Natural killer cell treated with Interleukin-12 subunit alpha and Interleukin-12 subunit beta and Interleukin-15 and Interleukin-18, amount 100 ng/mL, for 72 hours (primary cell): ENCODE measurements at regions not wholly inside any gene's neighbourhood (a gene's known extent, or its start where the extent isn't known, plus 50 kb on each side); places are given as distances from the start of the nearest gene placed in this dataset.
A peak's percentile ranks its signal among the peaks of the same experiment; 100 is the strongest.
"Not testable (repeated sequence)": the region's sequence is repeated elsewhere in the genome, so short reads cannot be mapped to it uniquely, and the experiment has no call there.

Experiments used
- ATAC-seq, 2 donors: fragments of 150-1000 bp; cut with Tn5 transposase in 1 of 2; sonication (Bioruptor Pico), chemical (Tn5 transposase) in 1 of 2; 2 replicates each; pipeline ENCODE4 v1.10.0; 2021
- DNase-seq: peaks from one replicate; pipeline ENCODE4 v3.0.0; 2022; ENCODE audit warnings: low spot score
- H3K27ac Mint-ChIP-seq, 2 donors: 1 replicate in 1 of 2; 2 replicates in 1 of 2; pipeline ENCODE4 v1.8.0; 2022; ENCODE audit warnings: mixed read lengths in 2 of 2, mild to moderate bottlenecking in 1 of 2, moderate library complexity in 1 of 2
- H3K27me3 Mint-ChIP-seq, 2 donors: 1 replicate in 1 of 2; 2 replicates in 1 of 2; pipeline ENCODE4 v1.8.0; 2022; ENCODE audit warnings: mixed read lengths in 2 of 2
- H3K36me3 Mint-ChIP-seq: one replicate; pipeline ENCODE4 v1.8.0; 2022; ENCODE audit warnings: mixed read lengths
- H3K4me1 Mint-ChIP-seq, 2 donors: 1 replicate in 1 of 2; 2 replicates in 1 of 2; pipeline ENCODE4 v1.8.0; 2022; ENCODE audit warnings: low read depth in 2 of 2, mixed read lengths in 2 of 2, mild to moderate bottlenecking in 1 of 2
- H3K4me3 Mint-ChIP-seq: one replicate; pipeline ENCODE4 v1.8.0; 2022; ENCODE audit warnings: mixed read lengths
- H3K9me3 Mint-ChIP-seq: 2 replicates; pipeline ENCODE4 v1.8.0; 2022; ENCODE audit warnings: mixed read lengths

- not testable (repeated sequence) for DNase-seq, H3K9me3 Mint-ChIP-seq
These were observed 785.5 kb downstream of the FOXD4L5 start for GRCh38 chr9:64499541-64499940.

GRCh38 chr9:64498409-64498808 is 786.6 kb downstream of the FOXD4L5 start:
- not testable (repeated sequence) for H3K4me1 Mint-ChIP-seq, ATAC-seq

More at GRCh38 chr9:64499541-64499940, 785.5 kb downstream of the FOXD4L5 start:
- ATAC-seq, H3K4me1 Mint-ChIP-seq, H3K27me3 Mint-ChIP-seq, H3K4me3 Mint-ChIP-seq, H3K36me3 Mint-ChIP-seq, H3K27ac Mint-ChIP-seq: not testable (repeated sequence)

GRCh38 chr9:64488544-64488943 is 796.5 kb downstream of the FOXD4L5 start:
- H3K36me3 Mint-ChIP-seq, DNase-seq, H3K4me1 Mint-ChIP-seq: not testable (repeated sequence)

More at GRCh38 chr9:64498409-64498808, 786.6 kb downstream of the FOXD4L5 start:
- not testable (repeated sequence) for H3K4me3 Mint-ChIP-seq, H3K9me3 Mint-ChIP-seq, H3K36me3 Mint-ChIP-seq, DNase-seq, H3K27ac Mint-ChIP-seq, H3K27me3 Mint-ChIP-seq

GRCh38 chr9:64486067-64486466 is 798.9 kb downstream of the FOXD4L5 start:
- not testable (repeated sequence) for H3K4me3 Mint-ChIP-seq

More at GRCh38 chr9:64488544-64488943, 796.5 kb downstream of the FOXD4L5 start:
- not testable (repeated sequence) for H3K27ac Mint-ChIP-seq, H3K9me3 Mint-ChIP-seq, H3K4me3 Mint-ChIP-seq, H3K27me3 Mint-ChIP-seq, ATAC-seq

GRCh38 chr9:64479095-64479494 is 805.9 kb downstream of the FOXD4L5 start:
- ATAC-seq, DNase-seq, H3K9me3 Mint-ChIP-seq, H3K4me3 Mint-ChIP-seq, H3K27ac Mint-ChIP-seq, H3K27me3 Mint-ChIP-seq, H3K36me3 Mint-ChIP-seq, H3K4me1 Mint-ChIP-seq: not testable (repeated sequence)

More at GRCh38 chr9:64486067-64486466, 798.9 kb downstream of the FOXD4L5 start:
- not testable (repeated sequence) for H3K4me1 Mint-ChIP-seq, ATAC-seq, H3K36me3 Mint-ChIP-seq, DNase-seq, H3K9me3 Mint-ChIP-seq, H3K27me3 Mint-ChIP-seq, H3K27ac Mint-ChIP-seq

GRCh38 chr9:64468943-64469342 is 816.1 kb downstream of the FOXD4L5 start:
- H3K27ac Mint-ChIP-seq, ATAC-seq, H3K4me1 Mint-ChIP-seq, H3K9me3 Mint-ChIP-seq, H3K36me3 Mint-ChIP-seq, H3K27me3 Mint-ChIP-seq, DNase-seq, H3K4me3 Mint-ChIP-seq: not testable (repeated sequence)

GRCh38 chr9:64466052-64466599 is 818.9 kb downstream of the FOXD4L5 start:
- not testable (repeated sequence) for H3K27me3 Mint-ChIP-seq, H3K36me3 Mint-ChIP-seq, ATAC-seq, H3K9me3 Mint-ChIP-seq, DNase-seq, H3K27ac Mint-ChIP-seq, H3K4me3 Mint-ChIP-seq, H3K4me1 Mint-ChIP-seq

GRCh38 chr9:64461885-64462284 is 823.1 kb downstream of the FOXD4L5 start:
- H3K27ac Mint-ChIP-seq, DNase-seq, H3K36me3 Mint-ChIP-seq, H3K27me3 Mint-ChIP-seq, H3K4me1 Mint-ChIP-seq, H3K9me3 Mint-ChIP-seq, H3K4me3 Mint-ChIP-seq: not testable (repeated sequence)
- ATAC-seq, result peak; percentile 44 to 52

GRCh38 chr9:64458642-64459041 is 826.4 kb downstream of the FOXD4L5 start:
- H3K27ac Mint-ChIP-seq, H3K4me1 Mint-ChIP-seq, ATAC-seq, H3K36me3 Mint-ChIP-seq, H3K9me3 Mint-ChIP-seq, H3K4me3 Mint-ChIP-seq, DNase-seq, H3K27me3 Mint-ChIP-seq: not testable (repeated sequence)

GRCh38 chr9:64455107-64455648 is 829.8 kb downstream of the FOXD4L5 start:
- H3K27ac Mint-ChIP-seq, H3K4me3 Mint-ChIP-seq, H3K36me3 Mint-ChIP-seq, ATAC-seq, H3K9me3 Mint-ChIP-seq, H3K27me3 Mint-ChIP-seq, DNase-seq, H3K4me1 Mint-ChIP-seq: not testable (repeated sequence)

GRCh38 chr9:64452134-64452533 is 832.9 kb downstream of the FOXD4L5 start:
- not testable (repeated sequence) for H3K9me3 Mint-ChIP-seq, H3K36me3 Mint-ChIP-seq, H3K27ac Mint-ChIP-seq, H3K27me3 Mint-ChIP-seq, ATAC-seq, H3K4me3 Mint-ChIP-seq, H3K4me1 Mint-ChIP-seq, DNase-seq

- not testable (repeated sequence) for H3K27ac Mint-ChIP-seq, H3K4me3 Mint-ChIP-seq, ATAC-seq
These were observed 834.4 kb downstream of the FOXD4L5 start for GRCh38 chr9:64450654-64451053.

GRCh38 chr9:64449025-64449424 is 836.0 kb downstream of the FOXD4L5 start:
- ATAC-seq, H3K4me1 Mint-ChIP-seq, DNase-seq, H3K36me3 Mint-ChIP-seq, H3K27me3 Mint-ChIP-seq, H3K9me3 Mint-ChIP-seq, H3K4me3 Mint-ChIP-seq, H3K27ac Mint-ChIP-seq: not testable (repeated sequence)

More at GRCh38 chr9:64450654-64451053, 834.4 kb downstream of the FOXD4L5 start:
- H3K36me3 Mint-ChIP-seq, H3K27me3 Mint-ChIP-seq, DNase-seq, H3K4me1 Mint-ChIP-seq, H3K9me3 Mint-ChIP-seq: not testable (repeated sequence)

GRCh38 chr9:64444909-64445525 is 840.0 kb downstream of the FOXD4L5 start:
- H3K36me3 Mint-ChIP-seq, H3K27me3 Mint-ChIP-seq, H3K9me3 Mint-ChIP-seq, H3K4me1 Mint-ChIP-seq, H3K4me3 Mint-ChIP-seq, H3K27ac Mint-ChIP-seq, DNase-seq, ATAC-seq: not testable (repeated sequence)
